ENCODE measurements at regions not wholly inside any gene's neighbourhood (a gene's known extent, or its start where the extent isn't known, plus 50 kb on each side); places are given as distances from the start of the nearest gene placed in this dataset.

GRCh38 chr4:123536225-123536624, 139.6 kb downstream of the SPRY1 start:
- no peak for TF ChIP-seq CTCF (IDR thresholded peaks at IDR 0.05)
- TF ChIP-seq POLR2A (IDR thresholded peaks at IDR 0.05), result no peak
